GM12865 (cell line): ENCODE measurements at regions not wholly inside any gene's neighbourhood (a gene's known extent, or its start where the extent isn't known, plus 50 kb on each side); places are given as distances from the start of the nearest gene placed in this dataset.

Experiments used
- DNase-seq: peaks from one replicate; pipeline ENCODE4 v3.0.0; 2010; ENCODE audit warnings: low read depth
- H3K4me3 ChIP-seq: 2 replicates; pipeline ENCODE4 v1.5.1; 2011; ENCODE audit warnings: mild to moderate bottlenecking, low read depth, low read length, control low read depth
- CTCF ChIP-seq: IDR thresholded peaks from 2 replicates; pipeline ENCODE4 v1.5.1; 2011; ENCODE audit warnings: low read length, control low read depth, low read depth, inconsistent platforms; ENCODE audit not compliant: insufficient read depth; ENCODE audit errors: missing control alignments

GRCh38 chr1:192441492-192441891 is 124.7 kb downstream of the RGS21 start:
- no peak for DNase-seq
- H3K4me3 ChIP-seq: no peak overlapping the region
- TF ChIP-seq CTCF: no peak

- no peak for TF ChIP-seq CTCF
- H3K4me3 ChIP-seq: no peak overlapping the region
- DNase-seq: no peak
These were observed 125.9 kb downstream of the RGS21 start for GRCh38 chr1:192442736-192443135.

GRCh38 chr1:192443616-192444015 is 126.8 kb downstream of the RGS21 start:
- no peak for TF ChIP-seq CTCF
- DNase-seq: no peak
- H3K4me3 ChIP-seq: no peak overlapping the region

GRCh38 chr1:192445241-192445640 is 128.4 kb downstream of the RGS21 start:
- no peak overlapping the region for H3K4me3 ChIP-seq
- no peak for TF ChIP-seq CTCF
- DNase-seq: no peak

GRCh38 chr1:192445839-192446489 is 129.2 kb downstream of the RGS21 start:
- no peak overlapping the region for H3K4me3 ChIP-seq
- peak; percentile 57 for TF ChIP-seq CTCF

GRCh38 chr1:192448026-192448578 is 127.5 kb upstream of the RGS1 start:
- H3K4me3 ChIP-seq: no peak overlapping the region
- no peak for TF ChIP-seq CTCF
- DNase-seq: no peak

More at GRCh38 chr1:192445839-192446489, 129.2 kb downstream of the RGS21 start:
- peak; percentile 57 for DNase-seq
